Fibroblast of lung (primary cell): ENCODE measurements at regions not wholly inside any gene's neighbourhood (a gene's known extent, or its start where the extent isn't known, plus 50 kb on each side); places are given as distances from the start of the nearest gene placed in this dataset.

Source experiments
- DNase-seq, 2 donors: peaks; one replicate each; pipeline versions ENCODE4 v3.0.0 to v3.0.0-alpha.2; 2010; ENCODE audit warnings: low read depth in 2 of 2
- H2AFZ ChIP-seq: 2 replicates; pipeline ENCODE4 v1.5.1; 2012; ENCODE audit warnings: low read length, control low read depth, inconsistent platforms
- H3K27ac ChIP-seq: 2 replicates; pipeline ENCODE4 v1.5.1; 2011; ENCODE audit warnings: low read length, control low read depth; ENCODE audit not compliant: insufficient read depth
- H3K27me3 ChIP-seq: 2 replicates; pipeline ENCODE4 v1.5.1; 2011; ENCODE audit warnings: mild to moderate bottlenecking, low read length; ENCODE audit not compliant: control insufficient read depth, insufficient read depth
- H3K36me3 ChIP-seq: 2 replicates; pipeline ENCODE4 v1.5.1; 2011; ENCODE audit warnings: low read length; ENCODE audit not compliant: control insufficient read depth, insufficient read depth
- H3K4me1 ChIP-seq: 2 replicates; pipeline ENCODE4 v1.5.1; 2011; ENCODE audit warnings: low read length; ENCODE audit not compliant: control insufficient read depth, insufficient read depth; ENCODE audit errors: extremely low read depth
- H3K4me2 ChIP-seq: 2 replicates; pipeline ENCODE4 v1.5.1; 2011; ENCODE audit warnings: low read length, control low read depth; ENCODE audit not compliant: insufficient read depth; ENCODE audit errors: extremely low read depth
- H3K4me3 ChIP-seq, 4 experiments: fragments of 200-600 bp in 1 of 4; sonication (generic) in 1 of 4; replicated peaks in 1 of 4; 2 replicates each; pipeline ENCODE4 v1.5.1; 2011 to 2016; ENCODE audit warnings: low read length in 4 of 4, low read depth in 3 of 4, mild to moderate bottlenecking in 3 of 4, control low read depth in 2 of 4, inconsistent platforms in 1 of 4, mixed read lengths in 1 of 4; ENCODE audit not compliant: insufficient read depth in 1 of 4; ENCODE audit errors: control extremely low read depth in 1 of 4
- H3K79me2 ChIP-seq: 2 replicates; pipeline ENCODE4 v1.5.1; 2012; ENCODE audit warnings: mild to moderate bottlenecking, low read length, inconsistent platforms; ENCODE audit not compliant: control insufficient read depth, insufficient read depth
- H3K9ac ChIP-seq: 2 replicates; pipeline ENCODE4 v1.5.1; 2011; ENCODE audit warnings: mild to moderate bottlenecking, low read length, control low read depth; ENCODE audit not compliant: insufficient read depth
- H3K9me3 ChIP-seq: 2 replicates; pipeline ENCODE4 v1.5.1; 2012; ENCODE audit warnings: low read depth, low read length; ENCODE audit not compliant: control insufficient read depth, insufficient read depth
- H4K20me1 ChIP-seq: 2 replicates; pipeline ENCODE4 v1.5.1; 2011; ENCODE audit warnings: low read length; ENCODE audit not compliant: control insufficient read depth, insufficient read depth; ENCODE audit errors: extremely low read depth
- CTCF ChIP-seq, 2 donors: IDR thresholded peaks in 1 of 2; conservative IDR thresholded peaks in 1 of 2; 1 replicate in 1 of 2; 2 replicates in 1 of 2; pipeline ENCODE4 v1.5.1; 2011 to 2012; ENCODE audit warnings: low read length in 2 of 2, control low read depth in 1 of 2, inconsistent platforms in 1 of 2, low read depth in 1 of 2, mild to moderate bottlenecking in 1 of 2
- EZH2 ChIP-seq: IDR thresholded peaks from 2 replicates; pipeline ENCODE4 v1.5.1; 2012; ENCODE audit warnings: low read length, control low read depth, mild to moderate bottlenecking; ENCODE audit errors: missing control alignments

- no peaks in the 10 kb centered on the region for H3K36me3 ChIP-seq
- no peaks in the 10 kb centered on the region for H3K9me3 ChIP-seq
- no peak overlapping the region for H3K4me3 ChIP-seq
- H3K4me2 ChIP-seq, result no peak overlapping the region
- H3K27ac ChIP-seq, result no peak overlapping the region
- TF ChIP-seq CTCF (conservative IDR thresholded peaks at IDR 0.05 in 1 of 2, IDR thresholded peaks at IDR 0.05 in 1 of 2; ENCODE audit: low read depth in 1 of 2, low read length in 2 of 2) (no peak), EZH2 (no peak)
- H2AFZ ChIP-seq, result no peak overlapping the region
- H3K9ac ChIP-seq, result no peak overlapping the region
- DNase-seq, result no peak
- H4K20me1 ChIP-seq, result no peaks in the 10 kb centered on the region
- H3K27me3 ChIP-seq, result no peaks in the 10 kb centered on the region
- H3K4me1 ChIP-seq, result no peaks in the 10 kb centered on the region
- H3K79me2 ChIP-seq, result no peaks in the 10 kb centered on the region
These were observed 1494.9 kb upstream of the LRRTM3 start for GRCh38 chr10:65430979-65431378.

GRCh38 chr10:65470986-65471385, 1454.8 kb upstream of the LRRTM3 start:
- no peak overlapping the region for H3K4me2 ChIP-seq
- no peaks in the 10 kb centered on the region for H3K27me3 ChIP-seq
- H3K9me3 ChIP-seq, result no peaks in the 10 kb centered on the region
- TF ChIP-seq CTCF (conservative IDR thresholded peaks at IDR 0.05 in 1 of 2, IDR thresholded peaks at IDR 0.05 in 1 of 2; ENCODE audit: low read depth in 1 of 2, low read length in 2 of 2) (no peak), EZH2 (no peak)
- no peak overlapping the region for H3K9ac ChIP-seq
- H3K4me1 ChIP-seq, result no peaks in the 10 kb centered on the region
- H2AFZ ChIP-seq, result no peak overlapping the region
- no peak overlapping the region for H3K27ac ChIP-seq
- no peak overlapping the region for H3K4me3 ChIP-seq
- no peaks in the 10 kb centered on the region for H4K20me1 ChIP-seq
- no peaks in the 10 kb centered on the region for H3K36me3 ChIP-seq
- DNase-seq, result no peak
- no peaks in the 10 kb centered on the region for H3K79me2 ChIP-seq

- TF ChIP-seq CTCF (conservative IDR thresholded peaks at IDR 0.05 in 1 of 2, IDR thresholded peaks at IDR 0.05 in 1 of 2; ENCODE audit: low read depth in 1 of 2, low read length in 2 of 2), result no peak
- TF ChIP-seq EZH2, result no peak
- H3K9me3 ChIP-seq, result no peaks in the 10 kb centered on the region
- H4K20me1 ChIP-seq, result no peaks in the 10 kb centered on the region
- no peaks in the 10 kb centered on the region for H3K27me3 ChIP-seq
- H3K9ac ChIP-seq, result no peak overlapping the region
- H3K4me3 ChIP-seq, result no peak overlapping the region
- H3K4me1 ChIP-seq, result no peaks in the 10 kb centered on the region
- no peaks in the 10 kb centered on the region for H3K79me2 ChIP-seq
- H3K36me3 ChIP-seq, result no peaks in the 10 kb centered on the region
- no peak overlapping the region for H2AFZ ChIP-seq
- no peak overlapping the region for H3K4me2 ChIP-seq
- H3K27ac ChIP-seq, result no peak overlapping the region
- DNase-seq, result no peak
These were observed 1443.0 kb upstream of the LRRTM3 start for GRCh38 chr10:65482848-65483247.
